Fibroblast of pulmonary artery (primary cell): ENCODE measurements at regions not wholly inside any gene's neighbourhood (a gene's known extent, or its start where the extent isn't known, plus 50 kb on each side); places are given as distances from the start of the nearest gene placed in this dataset.
A peak's percentile ranks its signal among the peaks of the same experiment; 100 is the strongest.

Experiments
- DNase-seq: peaks from one replicate; pipeline ENCODE4 v3.0.0-alpha.2; 2010; ENCODE audit warnings: low read depth
- H3K4me3 ChIP-seq: replicated peaks from 2 replicates; pipeline ENCODE4 v1.5.1; 2011; ENCODE audit warnings: low read depth, mild to moderate bottlenecking, control low read depth, low read length, moderate library complexity
- TF ChIP-seq, protein P1 (sequence below): IDR thresholded peaks from 2 replicates; pipeline ENCODE4 v1.5.1; 2011; ENCODE audit warnings: mild to moderate bottlenecking, control low read depth, low read length, inconsistent platforms; ENCODE audit errors: missing control alignments

DNA sequence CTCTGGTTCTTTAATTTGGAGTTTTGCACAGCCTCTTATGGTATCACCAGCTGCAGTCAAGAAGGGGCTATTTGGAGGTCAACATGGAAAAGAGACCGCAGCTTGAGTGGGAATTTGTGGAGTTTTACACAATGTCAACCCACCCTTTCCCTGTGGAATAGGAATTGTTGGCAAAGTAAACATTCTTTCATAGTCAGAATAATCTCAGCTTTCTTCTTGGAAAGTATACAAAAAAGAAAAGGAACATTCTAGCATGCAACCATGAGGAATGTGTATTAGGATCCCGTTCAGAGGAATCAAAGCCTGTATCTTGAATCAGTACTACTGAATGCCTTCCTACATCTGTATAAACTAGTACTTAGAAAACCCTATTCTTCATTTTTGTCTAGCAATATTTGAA is 107.6 kb downstream of the LURAP1L start:
- DNase-seq = peak; percentile 63

GRCh38 chr9:12884736-12885395 is 110.0 kb downstream of the LURAP1L start:
- TF ChIP-seq, protein P1, sequence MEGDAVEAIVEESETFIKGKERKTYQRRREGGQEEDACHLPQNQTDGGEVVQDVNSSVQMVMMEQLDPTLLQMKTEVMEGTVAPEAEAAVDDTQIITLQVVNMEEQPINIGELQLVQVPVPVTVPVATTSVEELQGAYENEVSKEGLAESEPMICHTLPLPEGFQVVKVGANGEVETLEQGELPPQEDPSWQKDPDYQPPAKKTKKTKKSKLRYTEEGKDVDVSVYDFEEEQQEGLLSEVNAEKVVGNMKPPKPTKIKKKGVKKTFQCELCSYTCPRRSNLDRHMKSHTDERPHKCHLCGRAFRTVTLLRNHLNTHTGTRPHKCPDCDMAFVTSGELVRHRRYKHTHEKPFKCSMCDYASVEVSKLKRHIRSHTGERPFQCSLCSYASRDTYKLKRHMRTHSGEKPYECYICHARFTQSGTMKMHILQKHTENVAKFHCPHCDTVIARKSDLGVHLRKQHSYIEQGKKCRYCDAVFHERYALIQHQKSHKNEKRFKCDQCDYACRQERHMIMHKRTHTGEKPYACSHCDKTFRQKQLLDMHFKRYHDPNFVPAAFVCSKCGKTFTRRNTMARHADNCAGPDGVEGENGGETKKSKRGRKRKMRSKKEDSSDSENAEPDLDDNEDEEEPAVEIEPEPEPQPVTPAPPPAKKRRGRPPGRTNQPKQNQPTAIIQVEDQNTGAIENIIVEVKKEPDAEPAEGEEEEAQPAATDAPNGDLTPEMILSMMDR = peak; percentile 69
- H3K4me3 ChIP-seq = no peak overlapping the region
- peak; percentile 87 for DNase-seq

More for the DNA sequence above, 107.6 kb downstream of the LURAP1L start:
- TF ChIP-seq, protein P1 = no peak
- no peak overlapping the region for H3K4me3 ChIP-seq

- no peak overlapping the region for H3K4me3 ChIP-seq
- no peak for DNase-seq
- TF ChIP-seq, protein P1 = no peak
These were observed 114.7 kb downstream of the LURAP1L start for GRCh38 chr9:12889402-12890106.

GRCh38 chr9:12891588-12891987 is 116.8 kb downstream of the LURAP1L start:
- DNase-seq = no peak
- TF ChIP-seq, protein P1 = no peak
- no peak overlapping the region for H3K4me3 ChIP-seq

GRCh38 chr9:12903316-12903715 is 128.5 kb downstream of the LURAP1L start:
- TF ChIP-seq, protein P1 = no peak
- H3K4me3 ChIP-seq = no peak overlapping the region
- DNase-seq = no peak

DNA sequence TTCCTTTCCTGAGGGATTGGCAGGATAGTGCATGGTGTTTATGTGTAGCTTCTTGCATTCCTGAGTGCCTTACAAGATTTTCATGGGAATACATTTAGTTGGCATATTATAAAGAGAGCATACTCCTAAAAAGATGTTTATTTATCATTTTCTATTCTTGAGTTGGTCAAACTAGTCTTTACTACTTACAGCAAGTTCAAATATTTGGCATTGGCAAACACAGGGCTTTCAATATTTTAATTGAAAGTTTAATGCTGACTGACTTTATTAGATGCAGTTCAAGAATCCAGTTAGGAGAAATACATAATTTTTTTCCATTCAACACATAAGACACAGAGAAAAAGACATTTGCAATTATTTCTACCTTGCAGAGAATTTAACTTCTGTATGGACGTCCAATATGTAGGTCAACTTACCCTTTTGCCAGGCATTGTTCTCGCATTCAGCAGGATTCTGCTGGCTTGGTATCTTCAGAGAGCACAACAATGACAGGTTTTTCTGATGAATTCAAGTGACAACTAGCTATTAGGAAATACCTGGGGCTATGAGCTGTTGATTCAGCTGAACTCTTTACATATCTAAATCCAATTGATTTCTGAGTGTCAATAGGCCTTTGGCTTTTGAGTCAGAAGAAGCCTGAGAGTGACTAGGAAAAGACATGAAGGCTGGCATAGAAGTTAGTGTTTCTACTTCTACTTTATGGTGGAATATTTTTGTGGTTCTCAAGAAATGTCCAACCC is 129.6 kb downstream of the LURAP1L start:
- TF ChIP-seq, protein P1 = no peak
- no peak for DNase-seq
- H3K4me3 ChIP-seq = no peak overlapping the region
